Thyroid gland (tissue), 4 donors: ENCODE measurements at regions not wholly inside any gene's neighbourhood (a gene's known extent, or its start where the extent isn't known, plus 50 kb on each side); places are given as distances from the start of the nearest gene placed in this dataset.

Experiments used
- CTCF ChIP-seq, 6 experiments: fragments of 200-600 bp in 3 of 6; fragments of 450-650 bp in 3 of 6; sonication (generic) in 3 of 6; IDR thresholded peaks; one replicate each; pipeline ENCODE4 v1.5.1; 2016 to 2019; ENCODE audit warnings: antibody characterized with exemption in 6 of 6, mild to moderate bottlenecking in 2 of 6, inconsistent platforms in 1 of 6, moderate library complexity in 1 of 6
- POLR2A ChIP-seq, 2 donors: fragments of 450-650 bp; IDR thresholded peaks; one replicate each; pipeline ENCODE4 v1.6.1; 2017; ENCODE audit warnings: antibody characterized with exemption in 2 of 2, mild to moderate bottlenecking in 2 of 2, moderate library complexity in 1 of 2

- TF ChIP-seq CTCF (IDR thresholded peaks at IDR 0.05) (peak in 3 of 6 experiments; percentile 6 to 17 (median 15)), POLR2A (IDR thresholded peaks at IDR 0.05) (no peak)
Observed at GRCh38 chr22:47275605-47276449, 513.4 kb downstream of the TBC1D22A start.
